H1 (cell line): ENCODE measurements at regions not wholly inside any gene's neighbourhood (a gene's known extent, or its start where the extent isn't known, plus 50 kb on each side); places are given as distances from the start of the nearest gene placed in this dataset.

ENCODE experiments used
- TF ChIP-seq, protein P1 (sequence below): IDR thresholded peaks from 2 replicates; pipeline ENCODE4 v1.6.1; 2012; ENCODE audit warnings: inconsistent platforms

DNA sequence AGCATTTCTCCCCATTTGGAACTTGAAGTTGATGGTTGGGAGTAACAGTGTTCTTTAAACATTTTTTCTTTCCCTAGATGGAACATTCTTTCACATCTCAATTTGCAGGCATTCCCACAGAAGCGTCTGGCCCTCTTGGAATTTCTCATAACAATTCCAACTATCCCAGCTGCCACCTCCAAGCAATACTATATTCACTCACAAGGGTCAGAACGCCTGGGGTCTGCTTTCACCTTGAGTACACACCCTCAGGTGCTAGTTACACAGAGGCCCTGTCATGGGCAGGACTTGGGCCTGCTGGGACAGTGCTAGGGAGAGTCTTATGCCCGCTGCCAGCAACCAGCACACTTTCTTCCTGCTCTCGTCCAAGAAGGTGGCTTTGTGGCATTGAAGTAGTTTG, 136.5 kb downstream of the JCAD start (continued):
- TF ChIP-seq, protein P1, sequence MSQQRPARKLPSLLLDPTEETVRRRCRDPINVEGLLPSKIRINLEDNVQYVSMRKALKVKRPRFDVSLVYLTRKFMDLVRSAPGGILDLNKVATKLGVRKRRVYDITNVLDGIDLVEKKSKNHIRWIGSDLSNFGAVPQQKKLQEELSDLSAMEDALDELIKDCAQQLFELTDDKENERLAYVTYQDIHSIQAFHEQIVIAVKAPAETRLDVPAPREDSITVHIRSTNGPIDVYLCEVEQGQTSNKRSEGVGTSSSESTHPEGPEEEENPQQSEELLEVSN: no peak
